SK-N-SH (cell line): ENCODE measurements at regions not wholly inside any gene's neighbourhood (a gene's known extent, or its start where the extent isn't known, plus 50 kb on each side); places are given as distances from the start of the nearest gene placed in this dataset.

ENCODE experiments used
- CTCF ChIA-PET: fragments of 300-600, 350-600 bp; formaldehyde crosslinking; extraction: SDS; loops from one replicate; lab custom pipeline; 2021; lab: Yijun Ruan, JAX
- POLR2A ChIA-PET: fragments of 350-600 bp; sonication (Branson Sonifier 250); formaldehyde crosslinking; extraction: SDS; loops from one replicate; lab custom pipeline; 2020; ENCODE audit warnings: antibody characterized with exemption, inconsistent platforms; lab: Yijun Ruan, JAX
- DNase-seq: peaks from one replicate; pipeline ENCODE4 v3.0.0; 2012
- H2AFZ ChIP-seq: fragments of 200-600 bp; sonication (generic); 2 replicates; pipeline ENCODE4 v1.8.1; 2016; ENCODE audit warnings: antibody characterized with exemption, mild to moderate bottlenecking, low read depth
- H3F3A ChIP-seq: fragments of 200-600 bp; sonication (generic); replicated peaks from 2 replicates; pipeline ENCODE3; 2016; ENCODE audit warnings: antibody characterized with exemption, mild to moderate bottlenecking; ENCODE audit not compliant: insufficient read depth
- H3K27ac ChIP-seq, 2 experiments: fragments of 200-500 bp in 1 of 2; fragments of 200-600 bp in 1 of 2; sonication (Bioruptor generic) in 1 of 2; sonication (generic), shearing (Covaris generic) in 1 of 2; 2 replicates each; pipeline versions ENCODE4 v1.5.1 to v1.6.1; 2014 to 2016; ENCODE audit warnings: low read depth in 2 of 2, inconsistent platforms in 1 of 2, low read length in 1 of 2, mild to moderate bottlenecking in 1 of 2, mixed read lengths in 1 of 2
- H3K27me3 ChIP-seq: fragments of 200-600 bp; sonication (generic), shearing (Covaris generic); 2 replicates; pipeline ENCODE4 v1.6.1; 2016; ENCODE audit warnings: mixed run types; ENCODE audit not compliant: insufficient read depth
- H3K36me3 ChIP-seq, 2 experiments: fragments of 200-500 bp in 1 of 2; fragments of 200-600 bp in 1 of 2; sonication (Bioruptor generic) in 1 of 2; sonication (generic) in 1 of 2; replicated peaks in 1 of 2; 2 replicates each; pipeline versions ENCODE3 to v1.5.1; 2014 to 2016; ENCODE audit warnings: low read length in 1 of 2, mild to moderate bottlenecking in 1 of 2; ENCODE audit not compliant: insufficient read depth in 2 of 2, control insufficient read depth in 1 of 2
- H3K4me1 ChIP-seq, 2 experiments: fragments of 200-500 bp in 1 of 2; fragments of 200-600 bp in 1 of 2; sonication (Bioruptor generic) in 1 of 2; sonication (generic), shearing (Covaris generic) in 1 of 2; 2 replicates each; pipeline versions ENCODE4 v1.5.1 to v1.6.1; 2014 to 2016; ENCODE audit warnings: low read depth in 1 of 2, low read length in 1 of 2, mixed run types in 1 of 2; ENCODE audit not compliant: insufficient read depth in 2 of 2, control insufficient read depth in 1 of 2
- H3K4me2 ChIP-seq: fragments of 200-600 bp; sonication (generic), shearing (Covaris generic); 2 replicates; pipeline ENCODE4 v1.6.1; 2017; ENCODE audit warnings: mixed run types
- H3K4me3 ChIP-seq, 2 experiments: fragments of 200-500 bp in 1 of 2; fragments of 200-600 bp in 1 of 2; sonication (Bioruptor generic) in 1 of 2; sonication (generic), shearing (Covaris generic) in 1 of 2; 2 replicates each; pipeline versions ENCODE4 v1.5.1 to v1.8.1; 2014 to 2016; ENCODE audit warnings: low read depth in 2 of 2, inconsistent platforms in 1 of 2, low read length in 1 of 2, mild to moderate bottlenecking in 1 of 2, mixed read lengths in 1 of 2, moderate library complexity in 1 of 2
- H3K79me2 ChIP-seq: fragments of 200-600 bp; sonication (generic); 2 replicates; pipeline ENCODE4 v1.8.1; 2017; ENCODE audit warnings: mild to moderate bottlenecking; ENCODE audit not compliant: insufficient read depth
- H3K9ac ChIP-seq: fragments of 200-600 bp; sonication (generic); 2 replicates; pipeline ENCODE4 v1.6.1; 2017; ENCODE audit warnings: mixed run types
- H3K9me2 ChIP-seq: fragments of 200-600 bp; sonication (generic); 2 replicates; pipeline ENCODE4 v1.6.1; 2017; ENCODE audit warnings: mixed run types
- H3K9me3 ChIP-seq: fragments of 200-600 bp; sonication (generic); 2 replicates; pipeline ENCODE4 v1.6.1; 2017; ENCODE audit warnings: mixed run types, mild to moderate bottlenecking, moderate library complexity
- H4K20me1 ChIP-seq: fragments of 200-600 bp; sonication (generic); 2 replicates; pipeline ENCODE4 v1.6.1; 2017; ENCODE audit warnings: mild to moderate bottlenecking, mixed run types; ENCODE audit not compliant: insufficient read depth
- EP300 ChIP-seq, 2 experiments: IDR thresholded peaks; 2 replicates each; pipeline versions ENCODE4 v1.4.0 to v1.6.1; 2012; ENCODE audit warnings: borderline replicate concordance in 1 of 2, low read depth in 1 of 2, low read length in 1 of 2
- EZH2phosphoT487 ChIP-seq: fragments of 200-600 bp; sonication (generic); IDR thresholded peaks from 2 replicates; pipeline ENCODE4 v1.6.1; 2017; ENCODE audit warnings: low read depth, mixed run types, mild to moderate bottlenecking, antibody characterized with exemption, moderate library complexity, borderline replicate concordance
- FOXM1 ChIP-seq: IDR thresholded peaks from 2 replicates; pipeline ENCODE4 v1.4.0; 2012; ENCODE audit warnings: low read depth, mild to moderate bottlenecking
- GABPA ChIP-seq: IDR thresholded peaks from 2 replicates; pipeline ENCODE4 v1.4.0; 2012; ENCODE audit warnings: low read depth, mild to moderate bottlenecking
- GATA2 ChIP-seq: sonication (generic); formaldehyde crosslinking; IDR thresholded peaks from 2 replicates; pipeline ENCODE4 v1.5.0; 2020; ENCODE audit warnings: mild to moderate bottlenecking, missing genetic modification reagents
- IRF3 ChIP-seq: fragments of 150-350 bp; IDR thresholded peaks from 2 replicates; pipeline ENCODE4 v1.6.1; 2016; ENCODE audit warnings: mild to moderate bottlenecking, low read depth, low read length
- JUND ChIP-seq: IDR thresholded peaks from 2 replicates; pipeline ENCODE4 v1.4.0; 2012
- MAX ChIP-seq: IDR thresholded peaks from 2 replicates; pipeline ENCODE4 v1.4.0; 2012; ENCODE audit warnings: low read depth
- NRF1 ChIP-seq: IDR thresholded peaks from 2 replicates; pipeline ENCODE4 v1.6.1; 2012; ENCODE audit warnings: low read depth, mild to moderate bottlenecking, low read length
- PBX3 ChIP-seq: IDR thresholded peaks from 2 replicates; pipeline ENCODE4; 2012
- POLR2AphosphoS5 ChIP-seq: IDR thresholded peaks from 2 replicates; pipeline ENCODE4 v1.6.1; 2012; ENCODE audit warnings: low read depth, low read length
- RAD21 ChIP-seq: IDR thresholded peaks from 2 replicates; pipeline ENCODE4 v1.6.1; 2012; ENCODE audit warnings: mild to moderate bottlenecking, low read length
- RCOR1 ChIP-seq: fragments of 150-350 bp; IDR thresholded peaks from 2 replicates; pipeline ENCODE4 v1.6.1; 2017; ENCODE audit warnings: antibody characterized with exemption, low read length
- RXRA ChIP-seq: IDR thresholded peaks from 2 replicates; pipeline ENCODE4 v1.4.0; 2012; ENCODE audit warnings: low read depth, mild to moderate bottlenecking, borderline replicate concordance
- SIN3A ChIP-seq: IDR thresholded peaks from 2 replicates; pipeline ENCODE4 v1.6.1; 2012; ENCODE audit warnings: low read depth, mild to moderate bottlenecking, low read length, moderate library complexity, borderline replicate concordance
- SMC3 ChIP-seq: IDR thresholded peaks from 2 replicates; pipeline ENCODE4 v1.6.1; 2012; ENCODE audit warnings: low read depth, low read length, improper control_type of control experiment
- USF1 ChIP-seq: IDR thresholded peaks from 2 replicates; pipeline ENCODE4 v1.4.0; 2012; ENCODE audit warnings: low read depth, borderline replicate concordance
- USF2 ChIP-seq: fragments of 150-350 bp; IDR thresholded peaks from 2 replicates; pipeline ENCODE4 v1.6.1; 2017; ENCODE audit warnings: antibody characterized with exemption, low read length, low read depth, borderline replicate concordance
- YY1 ChIP-seq: IDR thresholded peaks from 2 replicates; pipeline ENCODE4 v1.4.0; 2012; ENCODE audit warnings: low read depth, mild to moderate bottlenecking
- ZBTB33 ChIP-seq: IDR thresholded peaks from 2 replicates; pipeline ENCODE4 v1.4.0; 2012; ENCODE audit warnings: low read depth, borderline replicate concordance
- WGBS: methylation state at CpG from one replicate; pipeline ENCODE4 v1.1.6; 2017; ENCODE audit warnings: low lambda C conversion rate; 5-methylcytosine and 5-hydroxymethylcytosine counted together

- Histone ChIP-seq H3K27ac (no peak overlapping the region), H3K36me3 (no peaks in the 10 kb centered on the region), H3F3A (no peaks in the 10 kb centered on the region), H3K9me2 (no peaks in the 10 kb centered on the region), H2AFZ (no peak overlapping the region), H3K27me3 (peaks cover 7% of the 10 kb centered on the region; the same call in 1 of the 2 replicates), H3K9ac (no peak overlapping the region), H3K9me3 (0 out of 2 replicates have a peak, but pooled peaks cover 3% of the 10 kb centered on the region), H3K4me2 (no peak overlapping the region), H3K4me3 (no peak overlapping the region), H4K20me1 (no peaks in the 10 kb centered on the region), H3K4me1 (no peaks in the 10 kb centered on the region), H3K79me2 (no peaks in the 10 kb centered on the region)
- TF ChIP-seq USF2 (no peak), YY1 (no peak), RXRA (no peak), MAX (no peak), SIN3A (no peak), USF1 (no peak), SMC3 (no peak), ZBTB33 (no peak), IRF3 (no peak)
- CTCF ChIA-PET = no interaction called here
- DNase-seq = no peak
- POLR2A ChIA-PET = no interaction called here
- 14% methylated on average over 1 of the region's 1 CpG for WGBS
Observed at GRCh38 chrX:1873671-1874070, 258.8 kb downstream of the ASMT start.

- Histone ChIP-seq H3K27me3 (peaks cover 7% of the 10 kb centered on the region; the same call in 1 of the 2 replicates), H3K9me3 (0 out of 2 replicates have a peak, but pooled peaks cover 3% of the 10 kb centered on the region), H3F3A (no peaks in the 10 kb centered on the region), H2AFZ (no peak overlapping the region), H3K36me3 (no peaks in the 10 kb centered on the region), H3K4me3 (no peak overlapping the region), H3K4me1 (no peaks in the 10 kb centered on the region), H4K20me1 (no peaks in the 10 kb centered on the region), H3K9ac (no peak overlapping the region), H3K27ac (no peak overlapping the region)
- no peak for DNase-seq
- ChIA-PET POLR2A (no interaction called here), CTCF (no interaction called here)
- 23% methylated on average over 6 of the region's 6 CpGs for WGBS
- no peak for TF ChIP-seq IRF3
- no peak for TF ChIP-seq USF1
- TF ChIP-seq NRF1 = no peak
- no peak for TF ChIP-seq POLR2AphosphoS5
- no peak for TF ChIP-seq EZH2phosphoT487
- TF ChIP-seq PBX3 = no peak
- no peak for TF ChIP-seq GABPA
- no peak for TF ChIP-seq GATA2 (CRISPR knock-in tag)
- TF ChIP-seq JUND = no peak
- TF ChIP-seq RAD21 = no peak
- no peak for TF ChIP-seq RCOR1
- TF ChIP-seq EP300 (IDR thresholded peaks at IDR 0.05; ENCODE audit: borderline replicate concordance in 1 of 2, low read depth in 1 of 2, low read length in 1 of 2) = no peak
- TF ChIP-seq FOXM1 = no peak
- TF ChIP-seq, all 33 proteins: peak for 0
- Histone ChIP-seq H3K4me2 (no peak overlapping the region), H3K9me2 (no peaks in the 10 kb centered on the region), H3K79me2 (no peaks in the 10 kb centered on the region)
Observed at GRCh38 chrX:1874416-1874815, 259.6 kb downstream of the ASMT start.
